ENCODE measurements at regions not wholly inside any gene's neighbourhood (a gene's known extent, or its start where the extent isn't known, plus 50 kb on each side); places are given as distances from the start of the nearest gene placed in this dataset.

GRCh38 chr2:78118037-78118436 is 595.9 kb upstream of the LRRTM4 start:
- TF ChIP-seq CTCF (IDR thresholded peaks at IDR 0.05): no peak
- TF ChIP-seq ZFX (IDR thresholded peaks at IDR 0.05; ENCODE audit: borderline replicate concordance): no peak
